ENCODE measurements at regions not wholly inside any gene's neighbourhood (a gene's known extent, or its start where the extent isn't known, plus 50 kb on each side); places are given as distances from the start of the nearest gene placed in this dataset.

GRCh38 chr20:19022791-19023448, 189.5 kb upstream of the SLC24A3 start:
- Histone ChIP-seq H3K36me3 (ENCODE audit: control insufficient read depth in 1 of 2, insufficient read depth in 2 of 2, low read length in 2 of 2) (no peaks in the 10 kb centered on the region), H3K4me1 (ENCODE audit: control insufficient read depth in 1 of 2, insufficient read depth in 2 of 2, low read length in 2 of 2) (peaks cover 0 to 3% of the 10 kb centered on the region in 2 donors), H3K9ac (ENCODE audit: low read depth in 1 of 2, low read length in 2 of 2) (no peak overlapping the region), H3K9me3 (ENCODE audit: control insufficient read depth in 1 of 2, low read length in 2 of 2) (no peaks in the 10 kb centered on the region), H3K27ac (ENCODE audit: low read depth, low read length) (no peak overlapping the region), H3K27me3 (ENCODE audit: control insufficient read depth in 1 of 2, insufficient read depth in 2 of 2, low read length in 2 of 2) (no peaks in the 10 kb centered on the region), H3K4me3 (ENCODE audit: low read depth in 1 of 2, low read length in 2 of 2) (no peak overlapping the region)

- no peaks in the 10 kb centered on the region for H3K36me3 ChIP-seq (ENCODE audit: control insufficient read depth in 1 of 2, insufficient read depth in 2 of 2, low read length in 2 of 2)
- no peak overlapping the region for H3K27ac ChIP-seq (ENCODE audit: low read depth, low read length)
- H3K4me1 ChIP-seq (ENCODE audit: control insufficient read depth in 1 of 2, insufficient read depth in 2 of 2, low read length in 2 of 2): peaks cover 0 to 3% of the 10 kb centered on the region in 2 donors
- H3K9ac ChIP-seq (ENCODE audit: low read depth in 1 of 2, low read length in 2 of 2): no peak overlapping the region
- H3K9me3 ChIP-seq (ENCODE audit: control insufficient read depth in 1 of 2, low read length in 2 of 2): no peaks in the 10 kb centered on the region
- no peak overlapping the region for H3K4me3 ChIP-seq (ENCODE audit: low read depth in 1 of 2, low read length in 2 of 2)
- H3K27me3 ChIP-seq (ENCODE audit: control insufficient read depth in 1 of 2, insufficient read depth in 2 of 2, low read length in 2 of 2): no peaks in the 10 kb centered on the region
These were observed 188.0 kb upstream of the SLC24A3 start for GRCh38 chr20:19024296-19025035.

DNA sequence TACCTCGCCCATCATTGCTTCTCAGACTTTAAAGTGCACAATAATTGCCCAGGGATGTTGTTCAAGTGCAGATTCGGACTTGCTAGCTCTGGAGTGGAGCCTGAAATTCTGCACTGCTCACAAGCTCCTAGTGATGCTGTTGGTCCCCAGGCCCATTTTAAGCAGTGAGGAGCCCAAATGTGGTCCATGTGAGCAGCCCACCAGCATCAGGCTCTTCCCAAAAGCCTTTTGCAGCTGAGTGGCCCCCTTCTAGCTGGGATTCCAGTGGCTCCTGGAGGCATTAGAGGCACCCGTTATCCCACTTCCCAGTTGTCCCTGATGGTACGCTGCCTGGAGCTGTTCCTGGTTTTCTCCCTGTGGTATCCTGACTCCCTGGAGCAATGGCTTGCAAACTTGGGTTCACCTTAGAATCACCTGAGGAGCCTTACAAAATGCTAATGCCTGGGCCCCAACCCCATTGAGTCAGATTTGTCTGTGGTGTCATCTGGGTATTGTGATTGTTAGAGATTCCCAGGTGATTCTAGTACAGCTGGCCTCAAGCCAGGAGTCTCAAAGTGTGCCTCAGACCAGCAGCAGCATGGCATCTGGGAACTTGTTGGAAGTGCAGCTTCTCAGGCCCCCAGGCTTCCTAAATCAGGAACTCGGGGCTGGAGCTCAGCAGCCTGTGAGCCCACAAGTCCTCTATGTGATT, 186.9 kb upstream of the SLC24A3 start:
- Histone ChIP-seq H3K4me3 (ENCODE audit: low read depth in 1 of 2, low read length in 2 of 2) (no peak overlapping the region), H3K27ac (ENCODE audit: low read depth, low read length) (no peak overlapping the region), H3K36me3 (ENCODE audit: control insufficient read depth in 1 of 2, insufficient read depth in 2 of 2, low read length in 2 of 2) (no peaks in the 10 kb centered on the region), H3K9ac (ENCODE audit: low read depth in 1 of 2, low read length in 2 of 2) (no peak overlapping the region), H3K4me1 (ENCODE audit: control insufficient read depth in 1 of 2, insufficient read depth in 2 of 2, low read length in 2 of 2) (peaks cover 0 to 3% of the 10 kb centered on the region in 2 donors), H3K27me3 (ENCODE audit: control insufficient read depth in 1 of 2, insufficient read depth in 2 of 2, low read length in 2 of 2) (no peaks in the 10 kb centered on the region), H3K9me3 (ENCODE audit: control insufficient read depth in 1 of 2, low read length in 2 of 2) (no peaks in the 10 kb centered on the region)

- Histone ChIP-seq H3K27ac (ENCODE audit: low read depth, low read length) (no peak overlapping the region), H3K9ac (ENCODE audit: low read depth in 1 of 2, low read length in 2 of 2) (no peak overlapping the region), H3K4me1 (ENCODE audit: control insufficient read depth in 1 of 2, insufficient read depth in 2 of 2, low read length in 2 of 2) (peaks cover 0 to 3% of the 10 kb centered on the region in 2 donors), H3K9me3 (ENCODE audit: control insufficient read depth in 1 of 2, low read length in 2 of 2) (no peaks in the 10 kb centered on the region), H3K4me3 (ENCODE audit: low read depth in 1 of 2, low read length in 2 of 2) (no peak overlapping the region), H3K27me3 (ENCODE audit: control insufficient read depth in 1 of 2, insufficient read depth in 2 of 2, low read length in 2 of 2) (no peaks in the 10 kb centered on the region), H3K36me3 (ENCODE audit: control insufficient read depth in 1 of 2, insufficient read depth in 2 of 2, low read length in 2 of 2) (no peaks in the 10 kb centered on the region)
These were observed 186.1 kb upstream of the SLC24A3 start for GRCh38 chr20:19026121-19026878.

GRCh38 chr20:19026901-19027644, 185.4 kb upstream of the SLC24A3 start:
- Histone ChIP-seq H3K9me3 (ENCODE audit: control insufficient read depth in 1 of 2, low read length in 2 of 2) (no peaks in the 10 kb centered on the region), H3K9ac (ENCODE audit: low read depth in 1 of 2, low read length in 2 of 2) (no peak overlapping the region), H3K27me3 (ENCODE audit: control insufficient read depth in 1 of 2, insufficient read depth in 2 of 2, low read length in 2 of 2) (no peaks in the 10 kb centered on the region), H3K4me1 (ENCODE audit: control insufficient read depth in 1 of 2, insufficient read depth in 2 of 2, low read length in 2 of 2) (peaks cover 0 to 3% of the 10 kb centered on the region in 2 donors), H3K36me3 (ENCODE audit: control insufficient read depth in 1 of 2, insufficient read depth in 2 of 2, low read length in 2 of 2) (no peaks in the 10 kb centered on the region), H3K27ac (ENCODE audit: low read depth, low read length) (no peak overlapping the region), H3K4me3 (ENCODE audit: low read depth in 1 of 2, low read length in 2 of 2) (no peak overlapping the region)

- Histone ChIP-seq H3K4me1 (ENCODE audit: control insufficient read depth in 1 of 2, insufficient read depth in 2 of 2, low read length in 2 of 2) (peaks cover 0 to 3% of the 10 kb centered on the region in 2 donors), H3K27me3 (ENCODE audit: control insufficient read depth in 1 of 2, insufficient read depth in 2 of 2, low read length in 2 of 2) (no peaks in the 10 kb centered on the region), H3K4me3 (ENCODE audit: low read depth in 1 of 2, low read length in 2 of 2) (no peak overlapping the region), H3K27ac (ENCODE audit: low read depth, low read length) (no peak overlapping the region), H3K36me3 (ENCODE audit: control insufficient read depth in 1 of 2, insufficient read depth in 2 of 2, low read length in 2 of 2) (no peaks in the 10 kb centered on the region), H3K9me3 (ENCODE audit: control insufficient read depth in 1 of 2, low read length in 2 of 2) (no peaks in the 10 kb centered on the region), H3K9ac (ENCODE audit: low read depth in 1 of 2, low read length in 2 of 2) (no peak overlapping the region)
These were observed 184.5 kb upstream of the SLC24A3 start for GRCh38 chr20:19027971-19028370.

DNA sequence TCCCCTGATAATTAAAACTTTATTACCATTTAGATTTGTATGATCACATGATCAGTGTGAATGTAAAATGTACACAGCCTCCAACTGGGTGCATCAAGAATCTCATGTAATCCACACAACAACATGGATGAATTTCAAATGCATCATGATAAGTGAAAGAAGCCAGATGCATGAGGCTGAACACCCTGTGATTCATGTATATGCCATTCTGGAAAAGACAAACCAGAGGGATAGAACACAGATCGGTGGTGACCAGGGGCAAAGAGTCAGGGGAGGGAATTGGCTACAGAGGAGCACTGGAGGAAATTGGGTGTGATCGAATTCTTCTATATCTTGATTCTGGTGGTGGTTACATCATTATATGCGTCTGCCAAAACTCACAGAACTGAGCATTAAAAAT, 170.7 kb upstream of the SLC24A3 start:
- Histone ChIP-seq H3K9ac (ENCODE audit: low read depth in 1 of 2, low read length in 2 of 2) (no peak overlapping the region), H3K9me3 (ENCODE audit: control insufficient read depth in 1 of 2, low read length in 2 of 2) (no peaks in the 10 kb centered on the region), H3K27ac (ENCODE audit: low read depth, low read length) (no peak overlapping the region)

GRCh38 chr20:19045371-19045770, 167.1 kb upstream of the SLC24A3 start:
- peaks cover 10 to 12% of the 10 kb centered on the region in 2 donors for H3K4me1 ChIP-seq (ENCODE audit: control insufficient read depth in 1 of 2, insufficient read depth in 2 of 2, low read length in 2 of 2)
- no peak overlapping the region for H3K9ac ChIP-seq (ENCODE audit: low read depth in 1 of 2, low read length in 2 of 2)
- H3K27ac ChIP-seq (ENCODE audit: low read depth, low read length): no peak overlapping the region
- H3K9me3 ChIP-seq (ENCODE audit: control insufficient read depth in 1 of 2, low read length in 2 of 2): no peaks in the 10 kb centered on the region
- H3K4me3 ChIP-seq (ENCODE audit: low read depth in 1 of 2, low read length in 2 of 2): no peak overlapping the region
- H3K36me3 ChIP-seq (ENCODE audit: control insufficient read depth in 1 of 2, insufficient read depth in 2 of 2, low read length in 2 of 2): no peaks in the 10 kb centered on the region
- no peaks in the 10 kb centered on the region for H3K27me3 ChIP-seq (ENCODE audit: control insufficient read depth in 1 of 2, insufficient read depth in 2 of 2, low read length in 2 of 2)

More for the DNA sequence above, 170.7 kb upstream of the SLC24A3 start:
- no peaks in the 10 kb centered on the region for H3K4me1 ChIP-seq (ENCODE audit: control insufficient read depth in 1 of 2, insufficient read depth in 2 of 2, low read length in 2 of 2)
- H3K27me3 ChIP-seq (ENCODE audit: control insufficient read depth in 1 of 2, insufficient read depth in 2 of 2, low read length in 2 of 2): no peaks in the 10 kb centered on the region
- no peaks in the 10 kb centered on the region for H3K36me3 ChIP-seq (ENCODE audit: control insufficient read depth in 1 of 2, insufficient read depth in 2 of 2, low read length in 2 of 2)
- no peak overlapping the region for H3K4me3 ChIP-seq (ENCODE audit: low read depth in 1 of 2, low read length in 2 of 2)

- H3K27ac ChIP-seq (ENCODE audit: low read depth, low read length): no peak overlapping the region
- no peaks in the 10 kb centered on the region for H3K27me3 ChIP-seq (ENCODE audit: control insufficient read depth in 1 of 2, insufficient read depth in 2 of 2, low read length in 2 of 2)
- H3K4me3 ChIP-seq (ENCODE audit: low read depth in 1 of 2, low read length in 2 of 2): no peak overlapping the region
- H3K9ac ChIP-seq (ENCODE audit: low read depth in 1 of 2, low read length in 2 of 2): no peak overlapping the region
- peaks cover 10 to 12% of the 10 kb centered on the region in 2 donors for H3K4me1 ChIP-seq (ENCODE audit: control insufficient read depth in 1 of 2, insufficient read depth in 2 of 2, low read length in 2 of 2)
- H3K9me3 ChIP-seq (ENCODE audit: control insufficient read depth in 1 of 2, low read length in 2 of 2): no peaks in the 10 kb centered on the region
- H3K36me3 ChIP-seq (ENCODE audit: control insufficient read depth in 1 of 2, insufficient read depth in 2 of 2, low read length in 2 of 2): no peaks in the 10 kb centered on the region
These were observed 165.1 kb upstream of the SLC24A3 start for GRCh38 chr20:19047040-19047950.
